H7 (cell line): ENCODE measurements at regions not wholly inside any gene's neighbourhood (a gene's known extent, or its start where the extent isn't known, plus 50 kb on each side); places are given as distances from the start of the nearest gene placed in this dataset.
A peak's percentile ranks its signal among the peaks of the same experiment; 100 is the strongest.

ENCODE experiments used
- DNase-seq: peaks from one replicate; pipeline ENCODE4 v3.0.0; 2012
- H3K27me3 ChIP-seq: 2 replicates; pipeline ENCODE4 v1.6.0; 2011; ENCODE audit warnings: mild to moderate bottlenecking, low read length; ENCODE audit not compliant: control insufficient read depth, insufficient read depth
- H3K36me3 ChIP-seq: replicated peaks from 2 replicates; pipeline ENCODE4 v1.5.1; 2011; ENCODE audit warnings: low read length; ENCODE audit not compliant: control insufficient read depth, insufficient read depth
- H3K4me3 ChIP-seq: 2 replicates; pipeline ENCODE4 v1.5.1; 2011; ENCODE audit warnings: low read depth, mild to moderate bottlenecking, control low read depth, low read length, moderate library complexity; ENCODE audit not compliant: insufficient read depth

GRCh38 chr13:47004540-47004939 is 107.7 kb upstream of the HTR2A start:
- DNase-seq, result no peak
- Histone ChIP-seq H3K36me3 (no peaks in the 10 kb centered on the region), H3K4me3 (no peak overlapping the region), H3K27me3 (no peaks in the 10 kb centered on the region)

GRCh38 chr13:47004027-47004426 is 107.2 kb upstream of the HTR2A start:
- DNase-seq, result no peak
- Histone ChIP-seq H3K36me3 (no peaks in the 10 kb centered on the region), H3K27me3 (no peaks in the 10 kb centered on the region), H3K4me3 (no peak overlapping the region)

GRCh38 chr13:47000165-47000564 is 103.3 kb upstream of the HTR2A start:
- Histone ChIP-seq H3K27me3 (no peaks in the 10 kb centered on the region), H3K4me3 (no peak overlapping the region), H3K36me3 (no peaks in the 10 kb centered on the region)
- no peak for DNase-seq

- no peaks in the 10 kb centered on the region for H3K36me3 ChIP-seq
- DNase-seq, result no peak
- H3K27me3 ChIP-seq, result no peaks in the 10 kb centered on the region
- no peak overlapping the region for H3K4me3 ChIP-seq
Observed at GRCh38 chr13:46996316-46997030, 99.6 kb upstream of the HTR2A start.

GRCh38 chr13:46995874-46996273 is 99.0 kb upstream of the HTR2A start:
- Histone ChIP-seq H3K36me3 (no peaks in the 10 kb centered on the region), H3K27me3 (no peaks in the 10 kb centered on the region), H3K4me3 (no peak overlapping the region)
- no peak for DNase-seq

- Histone ChIP-seq H3K4me3 (no peak overlapping the region), H3K36me3 (no peaks in the 10 kb centered on the region), H3K27me3 (no peaks in the 10 kb centered on the region)
- DNase-seq, result no peak
Observed at GRCh38 chr13:46994492-46994891, 97.6 kb upstream of the HTR2A start.

- Histone ChIP-seq H3K27me3 (no peaks in the 10 kb centered on the region), H3K4me3 (no peak overlapping the region), H3K36me3 (no peaks in the 10 kb centered on the region)
- DNase-seq, result no peak
Observed at GRCh38 chr13:46992383-46992952, 95.6 kb upstream of the HTR2A start.

GRCh38 chr13:46983881-46984280 is 87.0 kb upstream of the HTR2A start:
- no peaks in the 10 kb centered on the region for H3K36me3 ChIP-seq
- no peaks in the 10 kb centered on the region for H3K27me3 ChIP-seq
- no peak overlapping the region for H3K4me3 ChIP-seq
- DNase-seq, result no peak

GRCh38 chr13:46982856-46983582 is 86.2 kb upstream of the HTR2A start:
- no peak overlapping the region for H3K4me3 ChIP-seq
- H3K36me3 ChIP-seq, result no peaks in the 10 kb centered on the region
- no peak for DNase-seq
- no peaks in the 10 kb centered on the region for H3K27me3 ChIP-seq

- Histone ChIP-seq H3K4me3 (no peak overlapping the region), H3K27me3 (no peaks in the 10 kb centered on the region), H3K36me3 (no peaks in the 10 kb centered on the region)
- no peak for DNase-seq
Observed at GRCh38 chr13:46975173-46975572, 78.3 kb upstream of the HTR2A start.

GRCh38 chr13:46968450-46968849 is 71.6 kb upstream of the HTR2A start:
- Histone ChIP-seq H3K27me3 (no peaks in the 10 kb centered on the region), H3K36me3 (no peaks in the 10 kb centered on the region), H3K4me3 (no peak overlapping the region)
- DNase-seq, result no peak

- Histone ChIP-seq H3K36me3 (no peaks in the 10 kb centered on the region), H3K4me3 (no peak overlapping the region), H3K27me3 (no peaks in the 10 kb centered on the region)
- DNase-seq, result no peak
Observed at GRCh38 chr13:46964789-46965527, 68.1 kb upstream of the HTR2A start.

- Histone ChIP-seq H3K4me3 (no peak overlapping the region), H3K36me3 (no peaks in the 10 kb centered on the region), H3K27me3 (no peaks in the 10 kb centered on the region)
- DNase-seq, result no peak
Observed at GRCh38 chr13:46963904-46964303, 67.1 kb upstream of the HTR2A start.

GRCh38 chr13:46962281-46962941 is 65.6 kb upstream of the HTR2A start:
- H3K27me3 ChIP-seq, result no peaks in the 10 kb centered on the region
- peak; percentile 45 for DNase-seq
- H3K36me3 ChIP-seq, result no peaks in the 10 kb centered on the region
- no peak overlapping the region for H3K4me3 ChIP-seq
